ENCODE measurements at regions not wholly inside any gene's neighbourhood (a gene's known extent, or its start where the extent isn't known, plus 50 kb on each side); places are given as distances from the start of the nearest gene placed in this dataset.

DNA sequence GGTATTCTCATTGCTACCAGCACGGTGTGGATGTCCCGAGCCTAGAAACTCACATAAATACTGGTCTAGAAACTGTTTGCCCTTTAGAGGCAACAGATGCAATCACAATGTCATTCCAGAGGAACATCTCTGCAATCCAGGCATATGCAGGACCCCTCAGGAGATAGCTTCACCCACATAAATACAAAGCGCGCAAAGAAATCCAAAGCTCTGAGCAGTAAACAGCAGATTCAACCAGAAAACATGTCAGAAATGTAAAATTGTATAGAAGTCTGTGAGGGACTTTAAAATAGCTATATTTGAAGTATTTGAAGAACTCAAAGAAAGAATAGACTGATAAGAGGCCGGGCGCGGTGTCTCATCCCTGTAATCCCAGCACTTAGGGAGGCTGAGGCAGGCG is 291.7 kb downstream of the FAM43A start:
- no peak overlapping the region for H3K4me3 ChIP-seq (ENCODE audit: low read depth, low read length)
- TF ChIP-seq, protein P1, sequence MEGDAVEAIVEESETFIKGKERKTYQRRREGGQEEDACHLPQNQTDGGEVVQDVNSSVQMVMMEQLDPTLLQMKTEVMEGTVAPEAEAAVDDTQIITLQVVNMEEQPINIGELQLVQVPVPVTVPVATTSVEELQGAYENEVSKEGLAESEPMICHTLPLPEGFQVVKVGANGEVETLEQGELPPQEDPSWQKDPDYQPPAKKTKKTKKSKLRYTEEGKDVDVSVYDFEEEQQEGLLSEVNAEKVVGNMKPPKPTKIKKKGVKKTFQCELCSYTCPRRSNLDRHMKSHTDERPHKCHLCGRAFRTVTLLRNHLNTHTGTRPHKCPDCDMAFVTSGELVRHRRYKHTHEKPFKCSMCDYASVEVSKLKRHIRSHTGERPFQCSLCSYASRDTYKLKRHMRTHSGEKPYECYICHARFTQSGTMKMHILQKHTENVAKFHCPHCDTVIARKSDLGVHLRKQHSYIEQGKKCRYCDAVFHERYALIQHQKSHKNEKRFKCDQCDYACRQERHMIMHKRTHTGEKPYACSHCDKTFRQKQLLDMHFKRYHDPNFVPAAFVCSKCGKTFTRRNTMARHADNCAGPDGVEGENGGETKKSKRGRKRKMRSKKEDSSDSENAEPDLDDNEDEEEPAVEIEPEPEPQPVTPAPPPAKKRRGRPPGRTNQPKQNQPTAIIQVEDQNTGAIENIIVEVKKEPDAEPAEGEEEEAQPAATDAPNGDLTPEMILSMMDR (IDR thresholded peaks at IDR 0.05; ENCODE audit: low read depth, low read length): no peak

DNA sequence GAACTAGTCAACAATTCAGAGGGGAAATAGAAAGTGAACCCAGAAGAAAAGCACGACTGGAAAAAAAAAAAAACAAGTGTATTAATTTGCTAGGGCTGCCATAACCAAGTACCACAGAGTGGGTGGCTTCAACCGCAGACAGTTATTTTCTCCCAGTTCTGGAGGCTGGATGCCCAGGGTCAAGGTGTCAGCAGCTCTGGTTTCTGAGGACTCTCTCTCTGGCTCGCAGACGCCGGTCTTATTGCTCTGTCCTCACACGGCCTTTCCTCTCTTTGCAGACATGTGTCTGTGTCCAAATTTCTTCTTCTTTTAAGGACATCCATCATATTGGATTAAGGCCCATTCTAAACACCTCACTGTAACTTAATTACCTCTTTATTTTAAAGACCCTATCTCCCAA is 291.8 kb downstream of the XXYLT1 start:
- H3K4me3 ChIP-seq (ENCODE audit: low read depth, low read length): no peak overlapping the region

DNA sequence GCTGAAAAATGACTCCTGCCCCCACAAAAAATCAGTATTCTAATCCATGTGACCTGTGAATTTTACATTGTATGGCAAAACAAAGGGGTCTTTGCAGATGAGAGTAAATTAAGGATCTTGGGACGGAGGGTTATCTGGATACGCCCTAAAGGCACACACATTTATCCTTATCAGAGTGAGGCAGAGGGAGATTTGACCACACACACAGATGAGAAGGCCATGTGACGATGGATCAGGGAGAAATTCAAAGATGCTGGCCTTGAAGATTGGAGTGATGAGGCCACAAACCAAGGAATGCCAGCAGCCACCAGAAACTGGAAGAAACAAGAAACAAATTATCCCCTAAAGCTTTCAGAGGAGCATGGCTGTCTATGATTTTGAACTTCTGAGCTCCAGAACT is 288.5 kb downstream of the XXYLT1 start:
- TF ChIP-seq, protein P1 (IDR thresholded peaks at IDR 0.05; ENCODE audit: low read depth, low read length): no peak
- no peak overlapping the region for H3K4me3 ChIP-seq (ENCODE audit: low read depth, low read length)

More for the DNA sequence above, 291.8 kb downstream of the XXYLT1 start:
- TF ChIP-seq, protein P1 (IDR thresholded peaks at IDR 0.05; ENCODE audit: low read depth, low read length): no peak

DNA sequence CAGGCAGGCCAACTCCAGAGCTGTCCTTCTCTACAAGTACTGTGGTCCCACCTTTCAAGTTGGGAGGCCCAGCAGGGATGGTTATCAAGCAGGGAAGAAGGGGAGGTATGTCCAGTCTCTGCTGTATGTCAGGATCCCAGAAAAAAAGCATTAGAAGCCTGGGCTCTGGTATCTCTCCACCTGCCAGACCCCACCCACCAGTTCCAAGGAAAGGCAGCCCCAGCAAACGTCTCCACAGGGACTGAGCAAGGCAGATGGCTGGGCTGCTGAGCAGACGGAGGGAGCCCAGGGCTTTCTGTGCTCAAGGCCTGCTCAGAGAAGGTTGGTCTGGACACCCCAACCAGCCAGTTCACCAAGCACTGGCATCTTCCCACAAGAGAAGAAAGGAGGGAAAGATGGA is 287.8 kb downstream of the XXYLT1 start:
- TF ChIP-seq, protein P1 (IDR thresholded peaks at IDR 0.05; ENCODE audit: low read depth, low read length): no peak

DNA sequence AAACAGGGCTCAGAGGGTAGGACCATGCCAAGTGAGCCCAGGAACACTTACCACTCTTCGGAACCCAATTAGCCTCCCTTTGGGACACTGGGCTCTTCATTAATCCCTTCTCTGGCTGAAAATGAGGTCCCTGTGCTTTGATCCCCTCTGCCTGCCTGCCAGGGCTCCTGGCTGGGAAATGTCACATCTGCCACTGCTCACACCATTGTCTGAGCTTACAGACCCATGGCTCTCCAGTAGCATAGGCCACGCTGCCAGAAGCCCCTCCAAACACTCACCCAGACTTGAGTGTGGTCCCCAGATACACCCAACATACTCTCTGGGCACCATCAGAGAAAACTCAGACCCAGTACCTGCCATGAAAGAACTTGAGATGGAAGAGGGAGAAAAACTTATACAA is 287.3 kb downstream of the XXYLT1 start:
- TF ChIP-seq, protein P1 (IDR thresholded peaks at IDR 0.05; ENCODE audit: low read depth, low read length): no peak

More for the DNA sequence above, 287.8 kb downstream of the XXYLT1 start:
- no peak overlapping the region for H3K4me3 ChIP-seq (ENCODE audit: low read depth, low read length)

DNA sequence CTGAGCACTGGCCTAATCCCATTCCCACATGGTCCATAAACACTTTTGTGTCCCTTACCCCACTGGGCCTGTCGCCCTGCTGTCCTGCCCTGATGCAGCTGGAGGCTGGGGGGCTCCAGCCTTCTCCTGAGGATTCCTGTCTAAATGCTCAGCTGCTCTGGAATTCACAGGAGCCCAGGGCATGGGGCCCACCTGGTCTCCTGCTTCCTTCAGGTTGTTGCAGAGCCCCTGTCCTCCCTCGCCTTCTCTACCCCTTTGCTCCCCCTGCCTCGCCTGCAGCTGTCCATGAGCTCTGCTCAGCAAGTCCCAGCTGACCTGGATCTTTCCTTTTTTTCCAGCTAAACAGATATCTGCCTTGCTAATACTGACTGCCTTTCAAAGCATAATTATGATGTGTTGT is 286.9 kb downstream of the XXYLT1 start:
- H3K4me3 ChIP-seq (ENCODE audit: low read depth, low read length): no peak overlapping the region
- TF ChIP-seq, protein P1 (IDR thresholded peaks at IDR 0.05; ENCODE audit: low read depth, low read length): no peak

More for the DNA sequence above, 287.3 kb downstream of the XXYLT1 start:
- no peak overlapping the region for H3K4me3 ChIP-seq (ENCODE audit: low read depth, low read length)

DNA sequence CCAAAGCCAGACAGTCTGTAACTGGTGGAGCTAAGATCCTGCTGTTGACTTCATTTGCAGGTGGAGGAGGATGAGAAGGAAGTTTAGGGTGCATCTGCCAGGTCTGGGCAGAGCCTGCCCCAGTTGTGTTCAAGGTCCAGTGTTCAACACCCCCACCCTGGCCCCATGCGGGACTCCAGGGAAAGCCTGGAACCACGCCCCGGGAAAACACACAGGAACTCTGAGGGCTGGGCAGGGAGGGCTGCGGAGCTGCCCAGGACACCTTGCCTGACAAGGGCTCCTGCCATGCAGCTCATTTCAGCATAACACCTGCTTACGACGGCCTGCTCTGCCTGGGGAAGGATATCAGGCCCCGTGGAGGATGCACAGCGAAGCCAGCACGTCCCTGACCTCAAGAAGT is 286.3 kb downstream of the XXYLT1 start:
- no peak overlapping the region for H3K4me3 ChIP-seq (ENCODE audit: low read depth, low read length)
- TF ChIP-seq, protein P1 (IDR thresholded peaks at IDR 0.05; ENCODE audit: low read depth, low read length): no peak
